Neural cell (in vitro differentiated cells): ENCODE measurements at regions not wholly inside any gene's neighbourhood (a gene's known extent, or its start where the extent isn't known, plus 50 kb on each side); places are given as distances from the start of the nearest gene placed in this dataset.
"Not testable (repeated sequence)": the region's sequence is repeated elsewhere in the genome, so short reads cannot be mapped to it uniquely, and the experiment has no call there.

Experiments used
- H2AFZ ChIP-seq: fragments of 200-600, 300-800 bp; sonication (generic), shearing (Covaris generic); 2 replicates; pipeline ENCODE4 v1.6.0; 2014; ENCODE audit warnings: low read depth, mild to moderate bottlenecking, antibody characterized with exemption, low read length, moderate library complexity
- H3F3A ChIP-seq: fragments of 200-600 bp; shearing (Covaris generic); 2 replicates; pipeline ENCODE4 v1.6.1; 2016; ENCODE audit warnings: mild to moderate bottlenecking, moderate library complexity, mixed read lengths, antibody characterized with exemption, low read length; ENCODE audit not compliant: insufficient read depth, poor library complexity, severe bottlenecking
- H3K27ac ChIP-seq: fragments of 200-600, 300-800 bp; sonication (generic), shearing (Covaris generic); 2 replicates; pipeline ENCODE4 v1.5.1; 2014; ENCODE audit warnings: mild to moderate bottlenecking, low read length, moderate library complexity
- H3K27me3 ChIP-seq: fragments of 300-800, 200-600 bp; sonication (generic), shearing (Covaris generic); 2 replicates; pipeline ENCODE4 v1.6.0; 2014; ENCODE audit warnings: mild to moderate bottlenecking, low read depth, low read length, moderate library complexity; ENCODE audit not compliant: insufficient read depth
- H3K36me3 ChIP-seq: fragments of 300-800, 200-600 bp; sonication (generic), shearing (Covaris generic); 2 replicates; pipeline ENCODE4 v1.5.1; 2014; ENCODE audit warnings: mild to moderate bottlenecking, antibody characterized with exemption, low read length, moderate library complexity; ENCODE audit not compliant: insufficient read depth
- H3K4me2 ChIP-seq: fragments of 300-800, 200-600 bp; sonication (generic), shearing (Covaris generic); 2 replicates; pipeline ENCODE4 v1.6.0; 2014; ENCODE audit warnings: mild to moderate bottlenecking, low read length
- H3K4me3 ChIP-seq: fragments of 300-800, 200-600 bp; sonication (generic), shearing (Covaris generic); 2 replicates; pipeline ENCODE4 v1.5.1; 2014; ENCODE audit warnings: mild to moderate bottlenecking, low read length, moderate library complexity
- H3K79me2 ChIP-seq: fragments of 200-600 bp; shearing (Covaris generic); replicated peaks from 2 replicates; pipeline ENCODE4 v1.6.0; 2014; ENCODE audit warnings: mild to moderate bottlenecking, low read length, moderate library complexity; ENCODE audit not compliant: insufficient read depth
- H3K9ac ChIP-seq: fragments of 300-800, 200-600 bp; sonication (generic), shearing (Covaris generic); 2 replicates; pipeline ENCODE4 v1.6.1; 2016; ENCODE audit warnings: mild to moderate bottlenecking, low read length, mixed read lengths
- H3K9me2 ChIP-seq: fragments of 200-600 bp; shearing (Covaris generic); 2 replicates; pipeline ENCODE4 v1.6.1; 2016; ENCODE audit warnings: mild to moderate bottlenecking, low read length, mixed read lengths; ENCODE audit not compliant: insufficient read depth
- H3K9me3 ChIP-seq: fragments of 200-600, 300-800 bp; sonication (generic), shearing (Covaris generic); 2 replicates; pipeline ENCODE4 v1.6.1; 2016; ENCODE audit warnings: mild to moderate bottlenecking, mixed run types, low read length, moderate library complexity, mixed read lengths
- H4K20me1 ChIP-seq: fragments of 200-600 bp; shearing (Covaris generic); 2 replicates; pipeline ENCODE4 v1.6.1; 2016; ENCODE audit warnings: mild to moderate bottlenecking, mixed run types; ENCODE audit not compliant: insufficient read depth
- EP300 ChIP-seq: fragments of 450-650 bp; conservative IDR thresholded peaks from 2 replicates; pipeline ENCODE4 v1.6.1; 2014; ENCODE audit warnings: antibody characterized with exemption, mild to moderate bottlenecking, moderate library complexity; ENCODE audit not compliant: poor library complexity, severe bottlenecking
- EZH2 ChIP-seq: fragments of 200-600, 300-800 bp; shearing (Covaris generic), sonication (generic); IDR thresholded peaks from 2 replicates; pipeline ENCODE4 v1.6.1; 2014; ENCODE audit warnings: antibody characterized with exemption, low read length, borderline replicate concordance, mild to moderate bottlenecking; ENCODE audit not compliant: insufficient read depth, poor library complexity, severe bottlenecking
- MXI1 ChIP-seq: fragments of 450-650 bp; conservative IDR thresholded peaks from 2 replicates; pipeline ENCODE4 v1.6.1; 2014; ENCODE audit warnings: antibody characterized with exemption, mild to moderate bottlenecking; ENCODE audit not compliant: poor library complexity, severe bottlenecking
- POLR2AphosphoS5 ChIP-seq: IDR thresholded peaks from 2 replicates; pipeline ENCODE4 v1.6.1; 2012
- RAD21 ChIP-seq: fragments of 450-650 bp; conservative IDR thresholded peaks from 2 replicates; pipeline ENCODE4 v1.6.1; 2014; ENCODE audit warnings: antibody characterized with exemption, mild to moderate bottlenecking, moderate library complexity
- SMC3 ChIP-seq: fragments of 450-650 bp; conservative IDR thresholded peaks from 2 replicates; pipeline ENCODE4 v1.6.1; 2014; ENCODE audit warnings: antibody characterized with exemption, mild to moderate bottlenecking, moderate library complexity; ENCODE audit not compliant: poor library complexity
- TAF1 ChIP-seq: IDR thresholded peaks from 2 replicates; pipeline ENCODE4 v1.6.1; 2012; ENCODE audit warnings: low read depth
- TF ChIP-seq, protein P1 (sequence below): fragments of 450-650 bp; IDR thresholded peaks from 2 replicates; pipeline ENCODE4 v1.5.1; 2014; ENCODE audit warnings: antibody characterized with exemption, mild to moderate bottlenecking, moderate library complexity; ENCODE audit not compliant: poor library complexity, severe bottlenecking
- TF ChIP-seq, protein P2 (sequence below): IDR thresholded peaks from 2 replicates; pipeline ENCODE4 v1.6.1; 2012; ENCODE audit warnings: borderline replicate concordance

DNA sequence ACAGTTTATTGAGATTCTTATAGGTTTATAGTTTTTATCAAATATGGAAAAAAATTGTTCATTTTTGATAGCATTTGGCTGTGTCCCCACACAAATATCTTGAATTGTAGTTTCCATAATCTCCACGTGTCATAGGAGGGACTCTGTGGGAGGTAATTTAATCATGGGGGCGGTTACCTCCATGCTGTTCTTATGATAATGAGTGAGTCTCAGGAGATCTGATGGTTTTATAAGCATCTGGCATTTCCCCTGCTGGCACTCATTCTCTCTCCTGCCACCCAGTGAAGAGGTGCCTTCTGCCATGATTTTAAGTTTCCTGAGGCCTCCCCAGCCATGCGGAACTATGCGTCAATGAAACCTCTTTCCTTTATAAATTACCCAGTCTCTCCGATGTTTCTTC is 420.6 kb upstream of the KAZN start:
- H3K27me3 ChIP-seq, H3K27ac ChIP-seq, H3K36me3 ChIP-seq, H3K4me2 ChIP-seq, H3K9me3 ChIP-seq, H3F3A ChIP-seq, H3K4me3 ChIP-seq, H4K20me1 ChIP-seq, H3K9me2 ChIP-seq, H3K79me2 ChIP-seq, H2AFZ ChIP-seq, H3K9ac ChIP-seq: not testable (repeated sequence)

GRCh38 chr1:14180738-14181137 is 417.7 kb upstream of the KAZN start:
- Histone ChIP-seq H3K9me2 (no peaks in the 10 kb centered on the region), H3K36me3 (no peaks in the 10 kb centered on the region), H2AFZ (no peak overlapping the region), H3K27me3 (no peaks in the 10 kb centered on the region), H3K4me3 (no peak overlapping the region), H3K27ac (no peak overlapping the region), H3F3A (peaks cover 3% of the 10 kb centered on the region), H3K4me2 (no peak overlapping the region), H3K79me2 (no peaks in the 10 kb centered on the region), H4K20me1 (no peaks in the 10 kb centered on the region), H3K9me3 (no peaks in the 10 kb centered on the region), H3K9ac (no peak overlapping the region)
- TF ChIP-seq EZH2 (no peak), SMC3 (no peak), TAF1 (no peak), MXI1 (no peak), RAD21 (no peak), EP300 (no peak), POLR2AphosphoS5 (no peak)
- TF ChIP-seq, protein P1, sequence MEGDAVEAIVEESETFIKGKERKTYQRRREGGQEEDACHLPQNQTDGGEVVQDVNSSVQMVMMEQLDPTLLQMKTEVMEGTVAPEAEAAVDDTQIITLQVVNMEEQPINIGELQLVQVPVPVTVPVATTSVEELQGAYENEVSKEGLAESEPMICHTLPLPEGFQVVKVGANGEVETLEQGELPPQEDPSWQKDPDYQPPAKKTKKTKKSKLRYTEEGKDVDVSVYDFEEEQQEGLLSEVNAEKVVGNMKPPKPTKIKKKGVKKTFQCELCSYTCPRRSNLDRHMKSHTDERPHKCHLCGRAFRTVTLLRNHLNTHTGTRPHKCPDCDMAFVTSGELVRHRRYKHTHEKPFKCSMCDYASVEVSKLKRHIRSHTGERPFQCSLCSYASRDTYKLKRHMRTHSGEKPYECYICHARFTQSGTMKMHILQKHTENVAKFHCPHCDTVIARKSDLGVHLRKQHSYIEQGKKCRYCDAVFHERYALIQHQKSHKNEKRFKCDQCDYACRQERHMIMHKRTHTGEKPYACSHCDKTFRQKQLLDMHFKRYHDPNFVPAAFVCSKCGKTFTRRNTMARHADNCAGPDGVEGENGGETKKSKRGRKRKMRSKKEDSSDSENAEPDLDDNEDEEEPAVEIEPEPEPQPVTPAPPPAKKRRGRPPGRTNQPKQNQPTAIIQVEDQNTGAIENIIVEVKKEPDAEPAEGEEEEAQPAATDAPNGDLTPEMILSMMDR, result no peak
- TF ChIP-seq, protein P2, sequence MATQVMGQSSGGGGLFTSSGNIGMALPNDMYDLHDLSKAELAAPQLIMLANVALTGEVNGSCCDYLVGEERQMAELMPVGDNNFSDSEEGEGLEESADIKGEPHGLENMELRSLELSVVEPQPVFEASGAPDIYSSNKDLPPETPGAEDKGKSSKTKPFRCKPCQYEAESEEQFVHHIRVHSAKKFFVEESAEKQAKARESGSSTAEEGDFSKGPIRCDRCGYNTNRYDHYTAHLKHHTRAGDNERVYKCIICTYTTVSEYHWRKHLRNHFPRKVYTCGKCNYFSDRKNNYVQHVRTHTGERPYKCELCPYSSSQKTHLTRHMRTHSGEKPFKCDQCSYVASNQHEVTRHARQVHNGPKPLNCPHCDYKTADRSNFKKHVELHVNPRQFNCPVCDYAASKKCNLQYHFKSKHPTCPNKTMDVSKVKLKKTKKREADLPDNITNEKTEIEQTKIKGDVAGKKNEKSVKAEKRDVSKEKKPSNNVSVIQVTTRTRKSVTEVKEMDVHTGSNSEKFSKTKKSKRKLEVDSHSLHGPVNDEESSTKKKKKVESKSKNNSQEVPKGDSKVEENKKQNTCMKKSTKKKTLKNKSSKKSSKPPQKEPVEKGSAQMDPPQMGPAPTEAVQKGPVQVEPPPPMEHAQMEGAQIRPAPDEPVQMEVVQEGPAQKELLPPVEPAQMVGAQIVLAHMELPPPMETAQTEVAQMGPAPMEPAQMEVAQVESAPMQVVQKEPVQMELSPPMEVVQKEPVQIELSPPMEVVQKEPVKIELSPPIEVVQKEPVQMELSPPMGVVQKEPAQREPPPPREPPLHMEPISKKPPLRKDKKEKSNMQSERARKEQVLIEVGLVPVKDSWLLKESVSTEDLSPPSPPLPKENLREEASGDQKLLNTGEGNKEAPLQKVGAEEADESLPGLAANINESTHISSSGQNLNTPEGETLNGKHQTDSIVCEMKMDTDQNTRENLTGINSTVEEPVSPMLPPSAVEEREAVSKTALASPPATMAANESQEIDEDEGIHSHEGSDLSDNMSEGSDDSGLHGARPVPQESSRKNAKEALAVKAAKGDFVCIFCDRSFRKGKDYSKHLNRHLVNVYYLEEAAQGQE, result no peak

DNA sequence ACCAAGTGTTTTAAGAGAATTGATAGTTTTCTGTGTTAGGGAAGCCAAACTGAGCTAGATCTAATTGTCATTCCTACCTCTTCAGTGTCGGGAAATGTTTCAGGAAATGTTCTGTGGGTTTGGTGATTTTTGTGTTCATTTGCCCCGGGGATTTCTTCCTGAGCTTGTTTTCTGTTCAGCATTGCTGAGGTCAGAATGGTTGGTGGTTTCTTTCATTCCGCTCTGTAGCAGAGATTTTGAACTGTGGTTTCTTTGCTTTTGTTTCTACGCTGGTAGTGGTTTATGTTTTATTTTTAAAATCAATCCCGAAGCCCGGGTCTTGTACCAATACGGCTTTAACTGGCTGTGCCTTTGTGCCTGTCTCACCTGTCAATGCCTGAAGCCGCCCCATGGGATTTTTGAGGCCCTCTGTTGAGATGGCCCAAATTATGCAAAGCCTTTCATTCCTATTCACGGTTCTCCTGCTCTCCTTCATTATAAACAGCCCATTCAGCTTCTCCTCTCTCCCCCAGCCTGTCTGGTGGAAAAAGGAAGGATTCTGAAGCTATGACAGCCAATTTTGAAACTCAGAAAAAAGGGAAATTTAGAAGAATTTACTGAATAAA is 417.2 kb upstream of the KAZN start:
- no peak overlapping the region for H3K4me2 ChIP-seq
- no peaks in the 10 kb centered on the region for H3K9me2 ChIP-seq
- peaks cover 3% of the 10 kb centered on the region for H3F3A ChIP-seq
- no peaks in the 10 kb centered on the region for H3K36me3 ChIP-seq
- no peak overlapping the region for H3K27ac ChIP-seq
- H3K9ac ChIP-seq, result no peak overlapping the region
- H3K4me3 ChIP-seq, result no peak overlapping the region
- no peak overlapping the region for H2AFZ ChIP-seq
- H3K79me2 ChIP-seq, result no peaks in the 10 kb centered on the region
- H3K9me3 ChIP-seq, result no peaks in the 10 kb centered on the region
- TF ChIP-seq MXI1, result no peak
- TF ChIP-seq, protein P1, result no peak
- no peak for TF ChIP-seq TAF1
- no peak for TF ChIP-seq EP300
- no peak for TF ChIP-seq RAD21
- no peak for TF ChIP-seq SMC3
- TF ChIP-seq, protein P2, result no peak
- no peak for TF ChIP-seq EZH2
- H3K27me3 ChIP-seq, result no peaks in the 10 kb centered on the region
- no peaks in the 10 kb centered on the region for H4K20me1 ChIP-seq
